Loucy (cell line): ENCODE measurements at regions not wholly inside any gene's neighbourhood (a gene's known extent, or its start where the extent isn't known, plus 50 kb on each side); places are given as distances from the start of the nearest gene placed in this dataset.

Experiments
- H2AFZ ChIP-seq: fragments of 200-600 bp; sonication (generic); 2 replicates; pipeline ENCODE4 v1.6.0; 2016; ENCODE audit warnings: antibody characterized with exemption, mild to moderate bottlenecking, low read length, moderate library complexity
- H3F3A ChIP-seq: fragments of 200-600 bp; 2 replicates; pipeline ENCODE4 v1.6.0; 2016; ENCODE audit warnings: antibody characterized with exemption, low read depth, mild to moderate bottlenecking
- H3K27me3 ChIP-seq: fragments of 200-600 bp; sonication (generic); 2 replicates; pipeline ENCODE4 v1.6.1; 2014; ENCODE audit warnings: low read length, mild to moderate bottlenecking; ENCODE audit not compliant: insufficient read depth, poor library complexity, severe bottlenecking
- H3K36me3 ChIP-seq: fragments of 200-600 bp; sonication (generic); 2 replicates; pipeline ENCODE4 v1.6.1; 2016; ENCODE audit warnings: low read length; ENCODE audit not compliant: insufficient read depth
- H3K4me1 ChIP-seq: fragments of 200-600 bp; sonication (generic); 2 replicates; pipeline ENCODE4 v1.5.1; 2014; ENCODE audit warnings: low read length, mild to moderate bottlenecking; ENCODE audit not compliant: insufficient read depth, poor library complexity, severe bottlenecking
- H3K4me2 ChIP-seq: fragments of 200-600 bp; sonication (generic); 2 replicates; pipeline ENCODE4 v1.6.0; 2014; ENCODE audit warnings: antibody characterized with exemption, low read length, low read depth, mild to moderate bottlenecking; ENCODE audit not compliant: poor library complexity, severe bottlenecking
- H3K4me3 ChIP-seq: fragments of 200-600 bp; sonication (generic); 2 replicates; pipeline ENCODE4 v1.5.1; 2014; ENCODE audit warnings: low read length, mild to moderate bottlenecking, mixed read lengths; ENCODE audit not compliant: poor library complexity, severe bottlenecking
- H3K79me2 ChIP-seq: fragments of 200-600 bp; sonication (generic); 2 replicates; pipeline ENCODE4 v1.6.1; 2014; ENCODE audit warnings: low read length; ENCODE audit not compliant: insufficient read depth
- H3K9ac ChIP-seq: fragments of 200-600 bp; sonication (generic); 2 replicates; pipeline ENCODE4 v1.6.0; 2014; ENCODE audit warnings: mild to moderate bottlenecking, low read depth, low read length, moderate library complexity; ENCODE audit not compliant: poor library complexity, severe bottlenecking
- H3K9me2 ChIP-seq: fragments of 200-600 bp; sonication (generic); replicated peaks from 2 replicates; pipeline ENCODE4 v1.6.1; 2016; ENCODE audit warnings: low read depth, low read length, mixed read lengths
- H3K9me3 ChIP-seq: fragments of 200-600 bp; sonication (generic); 2 replicates; pipeline ENCODE4 v1.6.1; 2014; ENCODE audit warnings: mild to moderate bottlenecking, antibody characterized with exemption, low read length, low read depth; ENCODE audit not compliant: insufficient read depth
- H4K20me1 ChIP-seq: fragments of 200-600 bp; sonication (generic); 2 replicates; pipeline ENCODE4 v1.6.0; 2014; ENCODE audit warnings: antibody characterized with exemption, low read length, mild to moderate bottlenecking; ENCODE audit not compliant: insufficient read depth, poor library complexity, severe bottlenecking
- CTCF ChIP-seq: fragments of 200-600 bp; sonication (generic); conservative IDR thresholded peaks from 2 replicates; pipeline ENCODE4 v1.5.1; 2014; ENCODE audit warnings: mild to moderate bottlenecking, antibody characterized with exemption, low read length
- EZH2phosphoT487 ChIP-seq: fragments of 200-600 bp; IDR thresholded peaks from 2 replicates; pipeline ENCODE4 v1.6.1; 2018; ENCODE audit warnings: antibody characterized with exemption, mild to moderate bottlenecking, moderate library complexity, borderline replicate concordance

- no peaks in the 10 kb centered on the region for H3K9me2 ChIP-seq
- peaks cover 1% of the 10 kb centered on the region; the same call in 1 of the 2 replicates for H3K9me3 ChIP-seq
- no peaks in the 10 kb centered on the region for H3K36me3 ChIP-seq
- H4K20me1 ChIP-seq = no peaks in the 10 kb centered on the region
- H3K79me2 ChIP-seq = no peaks in the 10 kb centered on the region
- H2AFZ ChIP-seq = no peak overlapping the region
- no peaks in the 10 kb centered on the region for H3K27me3 ChIP-seq
- no peak overlapping the region for H3K4me3 ChIP-seq
- H3K9ac ChIP-seq = no peak overlapping the region
- H3K4me1 ChIP-seq = no peaks in the 10 kb centered on the region
- no peak overlapping the region for H3K4me2 ChIP-seq
- TF ChIP-seq EZH2phosphoT487 = no peak
- TF ChIP-seq CTCF = no peak
- no peaks in the 10 kb centered on the region for H3F3A ChIP-seq
These were observed 381.3 kb downstream of the CTTN start for GRCh38 chr11:70779433-70780245.

GRCh38 chr11:70780246-70780535 lies 381.9 kb downstream of the CTTN start:
- Histone ChIP-seq H4K20me1 (no peaks in the 10 kb centered on the region), H3K9ac (no peak overlapping the region), H3K4me3 (no peak overlapping the region), H3K9me2 (no peaks in the 10 kb centered on the region), H3K27me3 (no peaks in the 10 kb centered on the region), H2AFZ (no peak overlapping the region), H3K9me3 (peaks cover 3% of the 10 kb centered on the region; the same call in 1 of the 2 replicates), H3K4me1 (no peaks in the 10 kb centered on the region), H3K36me3 (no peaks in the 10 kb centered on the region), H3K4me2 (no peak overlapping the region), H3F3A (no peaks in the 10 kb centered on the region), H3K79me2 (no peaks in the 10 kb centered on the region)
- TF ChIP-seq CTCF (no peak), EZH2phosphoT487 (no peak)

- H3F3A ChIP-seq = no peaks in the 10 kb centered on the region
- no peaks in the 10 kb centered on the region for H3K9me2 ChIP-seq
- H3K4me1 ChIP-seq = no peaks in the 10 kb centered on the region
- H3K27me3 ChIP-seq = no peaks in the 10 kb centered on the region
- no peak overlapping the region for H3K9ac ChIP-seq
- peaks cover 14% of the 10 kb centered on the region; the same call in 1 of the 2 replicates for H3K9me3 ChIP-seq
- H4K20me1 ChIP-seq = no peaks in the 10 kb centered on the region
- H3K4me3 ChIP-seq = no peak overlapping the region
- H2AFZ ChIP-seq = no peak overlapping the region
- H3K36me3 ChIP-seq = no peaks in the 10 kb centered on the region
- no peak overlapping the region for H3K4me2 ChIP-seq
- no peaks in the 10 kb centered on the region for H3K79me2 ChIP-seq
- TF ChIP-seq CTCF = no peak
- no peak for TF ChIP-seq EZH2phosphoT487
These were observed 384.1 kb downstream of the CTTN start for GRCh38 chr11:70782401-70782913.
